NCI-H2029 (cell line): ENCODE measurements at regions not wholly inside any gene's neighbourhood (a gene's known extent, or its start where the extent isn't known, plus 50 kb on each side); places are given as distances from the start of the nearest gene placed in this dataset.

ENCODE experiments used
- DNase-seq: peaks from one replicate; lab custom pipeline; 2025; lab: John Stamatoyannopoulos, UW

- DNase-seq = no peak
Measured at GRCh38 chr12:130258863-130259262, 78.8 kb upstream of the PIWIL1 start.

GRCh38 chr12:130263025-130263424 lies 74.7 kb upstream of the PIWIL1 start:
- no peak for DNase-seq

GRCh38 chr12:130263996-130264395 lies 73.7 kb upstream of the PIWIL1 start:
- DNase-seq = no peak

- DNase-seq = peak; percentile 22
Measured at GRCh38 chr12:130266751-130267150, 70.9 kb upstream of the PIWIL1 start.

GRCh38 chr12:130280231-130280630 lies 57.5 kb upstream of the PIWIL1 start:
- DNase-seq = peak; percentile 30

GRCh38 chr12:130280742-130281141 lies 56.9 kb upstream of the PIWIL1 start:
- no peak for DNase-seq

GRCh38 chr12:130281153-130281799 lies 56.4 kb upstream of the PIWIL1 start:
- DNase-seq = no peak

GRCh38 chr12:130286041-130286440 lies 51.6 kb upstream of the PIWIL1 start:
- no peak for DNase-seq

- peak; percentile 15 for DNase-seq
Measured at GRCh38 chr12:130286741-130287440, 50.8 kb upstream of the PIWIL1 start.
